DOHH2 (cell line): ENCODE measurements at regions not wholly inside any gene's neighbourhood (a gene's known extent, or its start where the extent isn't known, plus 50 kb on each side); places are given as distances from the start of the nearest gene placed in this dataset.

Experiments
- CTCF ChIP-seq: fragments of 200-600 bp; sonication (generic); IDR thresholded peaks from one replicate; pipeline ENCODE4 v1.5.1; 2014; ENCODE audit warnings: antibody characterized with exemption, mild to moderate bottlenecking, low read depth, low read length; ENCODE audit not compliant: poor library complexity, severe bottlenecking
- EZH2phosphoT487 ChIP-seq: fragments of 200-600 bp; sonication (generic); IDR thresholded peaks from 2 replicates; pipeline ENCODE4 v1.6.1; 2017; ENCODE audit warnings: borderline replicate concordance, mild to moderate bottlenecking, antibody characterized with exemption, low read length, moderate library complexity, mixed read lengths

- TF ChIP-seq EZH2phosphoT487 (no peak), CTCF (no peak)
Observed at GRCh38 chrX:15931362-15931761, 76.7 kb upstream of the AP1S2 start.
